ENCODE measurements at regions not wholly inside any gene's neighbourhood (a gene's known extent, or its start where the extent isn't known, plus 50 kb on each side); places are given as distances from the start of the nearest gene placed in this dataset.
A peak's percentile ranks its signal among the peaks of the same experiment; 100 is the strongest.

DNA sequence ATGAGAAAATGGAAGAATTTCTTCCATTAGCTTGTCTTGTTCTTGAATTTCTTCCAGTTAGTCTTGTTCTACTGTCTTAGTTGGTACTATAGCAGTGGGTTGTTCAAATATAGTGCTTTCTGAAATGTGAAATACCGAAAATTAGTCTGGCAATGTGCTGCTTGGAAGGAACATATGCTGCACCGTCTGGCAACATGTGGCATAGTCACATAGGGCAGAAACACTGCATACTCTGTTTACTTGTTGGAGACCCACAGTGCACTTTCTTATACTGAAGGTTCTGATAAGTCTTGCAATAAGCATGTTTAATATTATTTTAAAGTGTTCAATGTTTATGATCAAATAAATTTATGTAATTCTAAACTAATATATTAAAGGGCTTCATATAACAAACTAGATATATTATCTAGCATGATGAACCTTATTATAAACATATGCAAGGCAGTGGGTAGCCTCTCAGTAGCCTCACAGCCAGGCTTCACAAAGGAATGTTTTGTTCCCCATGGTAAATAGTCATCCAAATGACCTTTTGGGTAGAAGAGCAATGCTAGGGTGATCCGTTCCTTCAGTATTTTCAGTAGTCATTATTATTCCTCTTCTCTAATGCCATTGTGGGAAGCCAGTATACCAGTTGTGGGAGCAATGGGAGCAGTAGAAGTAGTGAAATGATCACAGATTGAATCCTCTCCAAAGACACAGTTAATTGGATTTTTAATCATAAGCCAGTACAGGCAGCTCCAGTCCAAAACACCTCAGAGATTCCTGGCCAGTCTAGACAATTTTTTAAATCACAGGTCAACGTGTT lies 1106.7 kb downstream of the DTWD2 start:
- no peak overlapping the region for H3K9ac ChIP-seq (ENCODE audit: low read length)
- no peak overlapping the region for H2BK5ac ChIP-seq (ENCODE audit: low read length)
- no peak overlapping the region for H3K18ac ChIP-seq (ENCODE audit: low read length)
- H2BK120ac ChIP-seq (ENCODE audit: low read depth, low read length) = no peak overlapping the region
- H4K8ac ChIP-seq (ENCODE audit: low read depth, low read length) = no peak overlapping the region
- H3K36me3 ChIP-seq (ENCODE audit: control insufficient read depth, insufficient read depth, low read length) = no peaks in the 10 kb centered on the region
- no peak overlapping the region for H3K4me2 ChIP-seq (ENCODE audit: low read length)
- H2AK5ac ChIP-seq (ENCODE audit: low read length) = no peak overlapping the region
- no peak overlapping the region for H3K4me3 ChIP-seq (ENCODE audit: low read length)
- no CpG with 5 or more reads among the region's 4 CpGs for WGBS (ENCODE audit: extremely low coverage, insufficient coverage, low lambda C conversion rate)
- H3K56ac ChIP-seq (ENCODE audit: low read length) = no peak overlapping the region
- no peaks in the 10 kb centered on the region for H3K4me1 ChIP-seq (ENCODE audit: control insufficient read depth, low read depth, low read length)
- no peak overlapping the region for H3K23ac ChIP-seq (ENCODE audit: low read length)
- no peaks in the 10 kb centered on the region for H3K27me3 ChIP-seq (ENCODE audit: insufficient read depth, low read length, poor library complexity)
- no peaks in the 10 kb centered on the region for H3K79me1 ChIP-seq (ENCODE audit: low read length)
- H3K79me2 ChIP-seq (ENCODE audit: control insufficient read depth, insufficient read depth, low read length) = no peaks in the 10 kb centered on the region
- H2BK15ac ChIP-seq (replicated peaks; ENCODE audit: low read depth) = no peak overlapping the region
- no peak for DNase-seq
- no peak overlapping the region for H4K5ac ChIP-seq (ENCODE audit: low read length)
- no peak overlapping the region for H3K4ac ChIP-seq (ENCODE audit: low read depth, low read length)
- H3K27ac ChIP-seq (ENCODE audit: low read depth, low read length) = no peak overlapping the region

DNA sequence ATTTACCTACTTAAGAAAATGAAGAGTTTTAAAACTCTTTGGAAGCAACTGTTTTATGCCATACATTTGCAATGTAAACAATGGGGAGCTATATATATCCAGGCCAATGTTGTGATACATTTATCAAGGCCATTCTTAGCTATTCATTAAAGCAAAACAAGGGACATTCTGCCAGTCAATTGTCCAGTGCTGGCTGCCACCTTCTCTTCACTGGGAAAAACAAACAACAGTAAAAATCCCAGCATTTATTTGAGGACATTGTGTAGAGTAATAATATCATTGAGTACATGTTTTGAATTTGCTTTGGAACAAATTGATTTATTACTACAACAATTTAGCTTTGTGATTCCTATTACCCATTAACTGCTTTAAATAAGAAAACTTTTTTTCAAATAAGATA lies 1107.4 kb downstream of the DTWD2 start:
- Histone ChIP-seq H2BK15ac (replicated peaks; ENCODE audit: low read depth) (no peak overlapping the region), H3K79me1 (ENCODE audit: low read length) (no peaks in the 10 kb centered on the region), H3K56ac (ENCODE audit: low read length) (no peak overlapping the region), H3K4me2 (ENCODE audit: low read length) (no peak overlapping the region), H3K36me3 (ENCODE audit: control insufficient read depth, insufficient read depth, low read length) (no peaks in the 10 kb centered on the region), H4K8ac (ENCODE audit: low read depth, low read length) (no peak overlapping the region), H3K18ac (ENCODE audit: low read length) (no peak overlapping the region), H4K5ac (ENCODE audit: low read length) (no peak overlapping the region), H3K27ac (ENCODE audit: low read depth, low read length) (no peak overlapping the region), H3K4me3 (ENCODE audit: low read length) (no peak overlapping the region), H2BK120ac (ENCODE audit: low read depth, low read length) (no peak overlapping the region), H2BK5ac (ENCODE audit: low read length) (no peak overlapping the region), H3K9ac (ENCODE audit: low read length) (no peak overlapping the region), H2AK5ac (ENCODE audit: low read length) (no peak overlapping the region), H3K79me2 (ENCODE audit: control insufficient read depth, insufficient read depth, low read length) (no peaks in the 10 kb centered on the region), H3K23ac (ENCODE audit: low read length) (no peak overlapping the region), H3K27me3 (ENCODE audit: insufficient read depth, low read length, poor library complexity) (no peaks in the 10 kb centered on the region), H3K4ac (ENCODE audit: low read depth, low read length) (no peak overlapping the region), H3K4me1 (ENCODE audit: control insufficient read depth, low read depth, low read length) (no peaks in the 10 kb centered on the region)
- DNase-seq = no peak

DNA sequence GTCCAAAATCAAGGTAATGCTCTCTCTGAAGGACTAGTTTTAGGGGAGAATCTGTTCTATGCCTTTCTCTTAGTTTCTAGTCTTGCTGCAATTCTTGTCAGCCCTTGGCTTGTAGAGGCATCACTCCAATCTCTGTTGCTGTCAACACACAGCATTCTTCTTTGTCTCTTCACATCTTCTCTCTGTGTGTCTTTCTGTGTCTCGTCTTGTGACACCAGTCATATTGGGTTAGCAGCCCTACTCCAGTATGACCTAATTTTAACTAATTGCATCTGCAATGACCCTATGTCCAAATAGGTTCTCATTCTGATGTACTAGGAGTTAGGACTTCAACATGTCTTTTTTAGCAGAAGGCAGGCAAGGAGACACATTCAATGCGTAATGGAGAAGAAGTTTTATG lies 1110.6 kb downstream of the DTWD2 start:
- WGBS (ENCODE audit: extremely low coverage, insufficient coverage, low lambda C conversion rate) = no CpG with 5 or more reads among the region's 2 CpGs

DNA sequence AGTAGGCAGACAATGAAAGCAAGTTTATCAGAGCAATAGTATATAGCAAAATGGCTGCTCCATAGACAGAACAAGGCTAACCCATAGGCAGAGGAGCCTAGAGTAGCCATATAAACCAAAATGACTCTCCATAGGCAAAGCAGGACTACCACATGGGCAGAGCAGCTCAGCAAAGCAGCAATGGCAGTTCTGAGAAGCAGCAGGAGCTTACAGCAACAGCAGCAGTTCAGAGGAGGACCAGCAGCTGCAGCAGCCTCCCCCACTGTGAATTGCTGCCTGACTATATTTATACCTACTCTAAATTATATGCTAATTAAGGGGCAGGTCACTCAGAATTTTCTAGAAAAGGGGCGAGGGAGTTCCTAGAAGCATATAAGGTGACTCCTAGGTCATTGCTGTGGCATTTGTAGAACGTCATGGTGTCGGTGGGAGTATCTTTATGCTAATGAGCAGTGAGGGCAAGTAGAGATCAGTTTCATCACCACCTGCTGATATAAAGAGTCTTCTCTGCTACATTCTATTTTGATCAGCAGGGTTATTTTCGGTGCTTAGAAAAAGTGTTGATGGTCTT lies 1115.5 kb downstream of the DTWD2 start:
- H3K4ac ChIP-seq (ENCODE audit: low read depth, low read length) = no peak overlapping the region
- H3K23ac ChIP-seq (ENCODE audit: low read length) = no peak overlapping the region
- no peaks in the 10 kb centered on the region for H3K79me1 ChIP-seq (ENCODE audit: low read length)
- H3K27ac ChIP-seq (ENCODE audit: low read depth, low read length) = no peak overlapping the region
- no CpG with 5 or more reads among the region's 4 CpGs for WGBS (ENCODE audit: extremely low coverage, insufficient coverage, low lambda C conversion rate)
- no peak overlapping the region for H2BK120ac ChIP-seq (ENCODE audit: low read depth, low read length)
- H3K36me3 ChIP-seq (ENCODE audit: control insufficient read depth, insufficient read depth, low read length) = no peaks in the 10 kb centered on the region
- H3K4me2 ChIP-seq (ENCODE audit: low read length) = no peak overlapping the region
- no peak overlapping the region for H3K56ac ChIP-seq (ENCODE audit: low read length)
- no peak overlapping the region for H3K4me3 ChIP-seq (ENCODE audit: low read length)
- DNase-seq = peak; percentile 39
- H4K5ac ChIP-seq (ENCODE audit: low read length) = no peak overlapping the region
- H2BK15ac ChIP-seq (replicated peaks; ENCODE audit: low read depth) = no peak overlapping the region
- no peak overlapping the region for H3K18ac ChIP-seq (ENCODE audit: low read length)
- no peaks in the 10 kb centered on the region for H3K4me1 ChIP-seq (ENCODE audit: control insufficient read depth, low read depth, low read length)
- H2AK5ac ChIP-seq (ENCODE audit: low read length) = no peak overlapping the region
- no peaks in the 10 kb centered on the region for H3K27me3 ChIP-seq (ENCODE audit: insufficient read depth, low read length, poor library complexity)
- no peak overlapping the region for H4K8ac ChIP-seq (ENCODE audit: low read depth, low read length)
- H3K9ac ChIP-seq (ENCODE audit: low read length) = no peak overlapping the region
- H3K79me2 ChIP-seq (ENCODE audit: control insufficient read depth, insufficient read depth, low read length) = no peaks in the 10 kb centered on the region
- H2BK5ac ChIP-seq (ENCODE audit: low read length) = no peak overlapping the region

More for the DNA sequence above, 1110.6 kb downstream of the DTWD2 start:
- Histone ChIP-seq H4K8ac (ENCODE audit: low read depth, low read length) (no peak overlapping the region), H3K4me2 (ENCODE audit: low read length) (no peak overlapping the region), H3K4me3 (ENCODE audit: low read length) (no peak overlapping the region), H3K23ac (ENCODE audit: low read length) (no peak overlapping the region), H3K36me3 (ENCODE audit: control insufficient read depth, insufficient read depth, low read length) (no peaks in the 10 kb centered on the region), H2BK5ac (ENCODE audit: low read length) (no peak overlapping the region), H3K79me2 (ENCODE audit: control insufficient read depth, insufficient read depth, low read length) (no peaks in the 10 kb centered on the region), H3K4me1 (ENCODE audit: control insufficient read depth, low read depth, low read length) (no peaks in the 10 kb centered on the region), H3K18ac (ENCODE audit: low read length) (no peak overlapping the region), H3K4ac (ENCODE audit: low read depth, low read length) (no peak overlapping the region), H3K79me1 (ENCODE audit: low read length) (no peaks in the 10 kb centered on the region), H3K56ac (ENCODE audit: low read length) (no peak overlapping the region), H3K9ac (ENCODE audit: low read length) (no peak overlapping the region), H2BK120ac (ENCODE audit: low read depth, low read length) (no peak overlapping the region), H2BK15ac (replicated peaks; ENCODE audit: low read depth) (no peak overlapping the region), H2AK5ac (ENCODE audit: low read length) (no peak overlapping the region), H4K5ac (ENCODE audit: low read length) (no peak overlapping the region), H3K27ac (ENCODE audit: low read depth, low read length) (no peak overlapping the region), H3K27me3 (ENCODE audit: insufficient read depth, low read length, poor library complexity) (no peaks in the 10 kb centered on the region)
- DNase-seq = no peak

DNA sequence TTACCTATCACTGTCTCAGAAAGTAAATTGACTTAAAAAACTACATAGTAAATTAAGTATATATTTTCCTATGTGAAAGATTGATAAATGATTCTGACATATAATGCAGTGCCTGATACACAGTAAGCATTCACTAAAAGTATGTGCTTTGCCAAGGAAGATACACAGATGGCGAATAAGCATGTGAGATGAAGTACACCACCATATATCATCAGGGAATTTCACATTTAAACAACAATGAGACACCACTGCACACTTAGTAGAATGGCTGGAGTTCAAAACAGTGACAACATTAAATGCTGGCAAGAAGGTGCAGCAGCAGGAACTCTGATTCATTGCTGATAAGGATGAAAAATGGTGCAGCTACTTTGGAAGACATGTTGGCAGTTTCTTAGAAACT lies 1118.8 kb downstream of the DTWD2 start:
- Histone ChIP-seq H3K36me3 (ENCODE audit: control insufficient read depth, insufficient read depth, low read length) (no peaks in the 10 kb centered on the region), H3K9ac (ENCODE audit: low read length) (no peak overlapping the region), H3K4me1 (ENCODE audit: control insufficient read depth, low read depth, low read length) (no peaks in the 10 kb centered on the region), H4K8ac (ENCODE audit: low read depth, low read length) (no peak overlapping the region), H3K56ac (ENCODE audit: low read length) (no peak overlapping the region), H3K23ac (ENCODE audit: low read length) (no peak overlapping the region), H3K79me2 (ENCODE audit: control insufficient read depth, insufficient read depth, low read length) (no peaks in the 10 kb centered on the region), H2BK5ac (ENCODE audit: low read length) (no peak overlapping the region), H3K79me1 (ENCODE audit: low read length) (no peaks in the 10 kb centered on the region), H2BK15ac (replicated peaks; ENCODE audit: low read depth) (no peak overlapping the region), H3K27ac (ENCODE audit: low read depth, low read length) (no peak overlapping the region), H3K4me2 (ENCODE audit: low read length) (no peak overlapping the region), H2BK120ac (ENCODE audit: low read depth, low read length) (no peak overlapping the region), H3K18ac (ENCODE audit: low read length) (no peak overlapping the region), H2AK5ac (ENCODE audit: low read length) (no peak overlapping the region), H3K27me3 (ENCODE audit: insufficient read depth, low read length, poor library complexity) (no peaks in the 10 kb centered on the region), H4K5ac (ENCODE audit: low read length) (no peak overlapping the region), H3K4me3 (ENCODE audit: low read length) (no peak overlapping the region), H3K4ac (ENCODE audit: low read depth, low read length) (no peak overlapping the region)
- WGBS (ENCODE audit: extremely low coverage, insufficient coverage, low lambda C conversion rate) = no CpG with 5 or more reads among the region's 1 CpG
- DNase-seq = no peak
